GM12878 (cell line): ENCODE measurements at regions not wholly inside any gene's neighbourhood (a gene's known extent, or its start where the extent isn't known, plus 50 kb on each side); places are given as distances from the start of the nearest gene placed in this dataset.
A peak's percentile ranks its signal among the peaks of the same experiment; 100 is the strongest.

Experiments
- ATAC-seq: fragments of 200-7000 bp; cut with Tn5 transposase; 3 replicates; pipeline ENCODE4 v1.9.1; 2020; ENCODE audit warnings: mild to moderate bottlenecking, moderate library complexity
- BruUV-seq: library from RNA; stranded (reverse); fragments of 400-500 nt; replicated peaks from 2 replicates; lab custom pipeline; 2021; lab: Mats Ljungman, UMichigan
- CTCF ChIA-PET: fragments of 300-600 bp; sonication (Branson Sonifier 250); formaldehyde crosslinking; extraction: SDS; loops from one replicate; lab custom pipeline; 2021; ENCODE audit warnings: inconsistent platforms; lab: Yijun Ruan, JAX
- POLR2A ChIA-PET: fragments of 350-600 bp; formaldehyde crosslinking; extraction: SDS; loops from one replicate; lab custom pipeline; 2021; ENCODE audit warnings: inconsistent platforms; lab: Charles Lee
- RAD21 ChIA-PET: fragments of 300-600 bp; sonication (Branson Sonifier 250); formaldehyde crosslinking; loops from one replicate; lab custom pipeline; 2023; ENCODE audit warnings: antibody characterized with exemption; ENCODE audit not compliant: unreplicated experiment; lab: Charles Lee
- SMC1A ChIA-PET: fragments of 300-600 bp; sonication (Branson Sonifier 250); formaldehyde crosslinking; loops from one replicate; lab custom pipeline; 2023; ENCODE audit not compliant: unreplicated experiment, uncharacterized antibody; lab: Charles Lee
- DNase-seq: peaks from one replicate; pipeline ENCODE4 v3.0.0-alpha.2; 2011; ENCODE audit warnings: low read depth, low spot score
- FAIRE-seq: peaks from 3 replicates; lab custom pipeline; 2011; peaks lifted over from hg19 to GRCh38; lab: Jason Lieb, UNC
- H2AFZ ChIP-seq: 2 replicates; pipeline ENCODE4 v1.6.0; 2011; ENCODE audit warnings: low read depth, low read length, control low read depth; ENCODE audit not compliant: control insufficient read depth
- H3K27ac ChIP-seq: 2 replicates; pipeline ENCODE4 v1.5.1; 2011; ENCODE audit warnings: control low read depth; ENCODE audit not compliant: control insufficient read depth, insufficient read depth
- H3K27me3 ChIP-seq, 2 experiments: replicated peaks in 1 of 2; 2 replicates each; pipeline versions ENCODE4 v1.6.0 to v1.6.1; 2011; ENCODE audit warnings: low read length in 1 of 2; ENCODE audit not compliant: control insufficient read depth in 2 of 2, insufficient read depth in 2 of 2
- H3K36me3 ChIP-seq, 2 experiments: 2 replicates each; pipeline ENCODE4 v1.5.1; 2011; ENCODE audit warnings: low read length in 1 of 2; ENCODE audit not compliant: control insufficient read depth in 2 of 2, insufficient read depth in 2 of 2
- H3K4me1 ChIP-seq: 2 replicates; pipeline ENCODE4 v1.6.1; 2011; ENCODE audit warnings: mild to moderate bottlenecking, low read length, moderate library complexity, mixed read lengths; ENCODE audit not compliant: control insufficient read depth, insufficient read depth
- H3K4me2 ChIP-seq: 2 replicates; pipeline ENCODE4 v1.6.0; 2011; ENCODE audit warnings: control low read depth; ENCODE audit not compliant: control insufficient read depth, insufficient read depth
- H3K4me3 ChIP-seq: fragments of 200-600 bp; sonication (generic); 2 replicates; pipeline ENCODE4 v1.5.1; 2016
- H3K79me2 ChIP-seq: 2 replicates; pipeline ENCODE4 v1.6.0; 2011; ENCODE audit warnings: low read length; ENCODE audit not compliant: control insufficient read depth, insufficient read depth
- H3K9ac ChIP-seq: 2 replicates; pipeline ENCODE4 v1.8.0; 2011; ENCODE audit warnings: low read length, control low read depth, mixed read lengths; ENCODE audit not compliant: control insufficient read depth, insufficient read depth
- H3K9me3 ChIP-seq: replicated peaks from 3 replicates; pipeline ENCODE4 v1.5.1; 2011; ENCODE audit warnings: mild to moderate bottlenecking, low read length; ENCODE audit not compliant: control insufficient read depth, insufficient read depth
- H4K20me1 ChIP-seq: 2 replicates; pipeline ENCODE4 v1.6.0; 2011; ENCODE audit not compliant: control insufficient read depth, insufficient read depth
- BMI1 ChIP-seq: fragments of 450-650 bp; IDR thresholded peaks from 2 replicates; pipeline ENCODE4 v1.6.1; 2016; ENCODE audit warnings: mild to moderate bottlenecking, moderate library complexity, borderline replicate concordance
- EZH2 ChIP-seq: IDR thresholded peaks from 2 replicates; pipeline ENCODE4 v1.6.1; 2012; ENCODE audit warnings: low read depth, mild to moderate bottlenecking, control low read depth, inconsistent platforms, low read length, borderline replicate concordance; ENCODE audit not compliant: control insufficient read depth
- KLF5 ChIP-seq: fragments of 450-650 bp; IDR thresholded peaks from 2 replicates; pipeline ENCODE4 v1.6.1; 2014; ENCODE audit warnings: mild to moderate bottlenecking; ENCODE audit not compliant: partially characterized antibody
- MEF2B ChIP-seq: fragments of 450-650 bp; IDR thresholded peaks from 2 replicates; pipeline ENCODE4 v1.6.1; 2018; ENCODE audit warnings: mild to moderate bottlenecking, moderate library complexity; ENCODE audit not compliant: partially characterized antibody, poor library complexity, severe bottlenecking
- MYB ChIP-seq: fragments of 150-350 bp; IDR thresholded peaks from 2 replicates; pipeline ENCODE4 v1.6.1; 2014; ENCODE audit warnings: mild to moderate bottlenecking, low read depth, low read length, borderline replicate concordance
- NFXL1 ChIP-seq: fragments of 450-650 bp; IDR thresholded peaks from 2 replicates; pipeline ENCODE4 v1.6.1; 2017; ENCODE audit warnings: antibody characterized with exemption, mild to moderate bottlenecking, borderline replicate concordance
- PML ChIP-seq: IDR thresholded peaks from 2 replicates; pipeline ENCODE4 v1.6.1; 2012; ENCODE audit warnings: low read length, inconsistent platforms
- RBBP5 ChIP-seq: fragments of 200-600 bp; sonication (generic); conservative IDR thresholded peaks from 2 replicates; pipeline ENCODE4 v1.6.1; 2016
- YY1 ChIP-seq: IDR thresholded peaks from 2 replicates; pipeline ENCODE4 v1.6.1; 2011; ENCODE audit warnings: low read depth, mild to moderate bottlenecking, low read length
- ZNF24 ChIP-seq: fragments of 450-650 bp; IDR thresholded peaks from 2 replicates; pipeline ENCODE4 v1.6.1; 2017; ENCODE audit warnings: antibody characterized with exemption, mild to moderate bottlenecking
- WGBS: methylation state at CpG from one replicate; pipeline ENCODE4 v1.1.6; 2016; ENCODE audit warnings: low lambda C conversion rate; ENCODE audit not compliant: insufficient replicate concordance, insufficient coverage; ENCODE audit errors: missing lambda C conversion rate; 5-methylcytosine and 5-hydroxymethylcytosine counted together
- in situ Hi-C: fragments of 300-500 bp; cut with MboI; formaldehyde crosslinking; loops from 9 replicates; pipeline ENCODE4 v1.14.3; 2018; ENCODE audit warnings: mixed read lengths
- intact Hi-C: fragments of 100-400 bp; cut with micrococcal nuclease; formaldehyde crosslinking; loops from one replicate; pipeline ENCODE4 v1.14.2; 2022; ENCODE audit not compliant: unreplicated experiment
- TF ChIP-seq, protein P1 (sequence below): fragments of 450-650 bp; IDR thresholded peaks from 2 replicates; pipeline ENCODE4 v1.6.1; 2017; ENCODE audit warnings: low read depth, mild to moderate bottlenecking, moderate library complexity
- TF ChIP-seq, protein P2 (sequence below): fragments of 450-650 bp; IDR thresholded peaks from 2 replicates; pipeline ENCODE4 v1.6.1; 2014; ENCODE audit warnings: mild to moderate bottlenecking
- TF ChIP-seq, protein P3 (sequence below): fragments of 450-650 bp; IDR thresholded peaks from 2 replicates; pipeline ENCODE4 v1.6.1; 2016; ENCODE audit warnings: mild to moderate bottlenecking

DNA sequence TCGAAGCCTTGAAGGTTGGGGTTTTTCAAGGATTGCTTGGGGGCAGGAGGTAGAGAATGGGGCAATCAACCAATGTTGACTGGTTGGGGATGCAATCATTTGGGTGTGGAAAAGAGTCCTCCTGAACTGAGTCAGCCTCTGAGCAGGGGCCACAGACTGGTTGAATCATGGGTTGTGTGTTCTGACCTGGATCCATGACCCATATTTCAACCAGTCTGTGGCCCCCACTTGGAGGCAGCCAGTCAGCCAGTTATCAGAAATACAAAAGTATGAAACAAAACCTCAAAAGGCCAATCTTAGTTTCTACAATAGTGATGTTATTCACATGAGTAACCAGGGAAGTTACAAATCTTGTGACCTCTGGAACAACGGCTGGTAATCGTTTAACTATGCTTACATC, 81.4 kb upstream of the RANBP6 start:
- no peak for TF ChIP-seq MEF2B
- no peak for TF ChIP-seq EZH2
- no peak for TF ChIP-seq RBBP5
- no peak for TF ChIP-seq ZNF24
- BruUV-seq, result no TSS peak
- WGBS, result 16% methylated on average over 3 of the region's 3 CpGs

DNA sequence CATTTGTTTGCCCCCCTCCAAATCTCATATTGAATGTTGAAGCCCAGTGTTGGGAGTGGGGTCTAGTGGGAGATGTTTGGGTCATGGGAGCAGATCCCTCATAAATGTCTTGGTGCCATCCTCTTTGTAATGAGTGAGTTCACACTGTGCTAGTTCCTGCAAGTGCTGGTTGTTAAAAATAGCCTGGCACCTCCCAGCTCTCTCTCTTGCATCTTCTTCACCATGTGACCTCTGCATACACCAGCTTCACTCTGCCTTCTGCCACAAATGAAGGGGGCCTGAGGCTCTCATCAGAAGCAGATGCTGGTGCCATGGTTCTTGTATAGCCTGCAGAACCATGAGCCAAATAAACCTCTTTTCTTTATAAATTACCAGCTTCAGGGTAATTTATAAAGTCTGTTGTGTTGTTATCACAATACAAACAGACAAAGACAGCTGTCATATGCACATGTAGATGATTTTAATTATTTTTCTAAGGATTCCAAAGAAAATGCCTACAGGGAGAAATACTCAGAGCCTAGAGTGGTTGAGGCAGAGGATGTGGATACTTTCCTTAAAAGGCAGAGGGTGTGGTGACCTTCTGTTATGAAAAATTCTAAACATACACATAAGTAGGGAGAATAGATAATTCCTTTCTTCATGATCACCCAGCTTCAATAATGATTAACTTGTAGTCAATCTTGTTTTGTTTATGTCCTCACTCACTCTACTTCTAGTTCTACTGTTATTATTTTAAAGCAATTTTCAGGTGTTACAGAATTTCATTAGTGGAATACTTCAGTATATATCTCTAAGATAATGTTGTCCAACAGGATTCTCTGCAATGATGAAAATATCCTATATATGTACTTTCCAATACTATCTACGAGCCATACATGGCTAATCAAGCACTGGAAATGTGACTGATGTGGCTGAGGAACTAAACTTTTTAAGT, 75.1 kb upstream of the RANBP6 start:
- Histone ChIP-seq H3K27me3 (no peaks in the 10 kb centered on the region), H3K79me2 (no peaks in the 10 kb centered on the region), H4K20me1 (no peaks in the 10 kb centered on the region), H2AFZ (no peak overlapping the region), H3K9me3 (no peaks in the 10 kb centered on the region; the same call in 2 of the 3 replicates), H3K9ac (no peak overlapping the region), H3K36me3 (no peaks in the 10 kb centered on the region), H3K4me1 (no peaks in the 10 kb centered on the region), H3K27ac (no peak overlapping the region), H3K4me3 (no peak overlapping the region), H3K4me2 (no peak overlapping the region)
- in situ Hi-C loops (no loop called here), intact Hi-C loops (no loop called here)
- ChIA-PET POLR2A (interaction anchor here (1.9 kb wide), 1 partner anchor 11 kb away, joined by 6 read pairs; no protein-coding TSS in a partner anchor), RAD21 (interaction anchor here (1.2 kb wide), 1 partner anchor 36 kb away, joined by 3 read pairs; no protein-coding TSS in a partner anchor), CTCF (interaction anchor here (1.2 kb wide), 2 partner anchors 36 to 216 kb away, joined by 3 read pairs; no protein-coding TSS in a partner anchor), SMC1A (interaction anchor here (1.0 kb wide), 1 partner anchor 18 kb away, joined by 5 read pairs; no protein-coding TSS in a partner anchor)
- no peak for FAIRE-seq
- 0 out of 3 replicates have a peak, but pooled peaks have one; percentile 29 for ATAC-seq
- WGBS, result 0% methylated on average over 1 of the region's 1 CpG
- TF ChIP-seq, protein P1, sequence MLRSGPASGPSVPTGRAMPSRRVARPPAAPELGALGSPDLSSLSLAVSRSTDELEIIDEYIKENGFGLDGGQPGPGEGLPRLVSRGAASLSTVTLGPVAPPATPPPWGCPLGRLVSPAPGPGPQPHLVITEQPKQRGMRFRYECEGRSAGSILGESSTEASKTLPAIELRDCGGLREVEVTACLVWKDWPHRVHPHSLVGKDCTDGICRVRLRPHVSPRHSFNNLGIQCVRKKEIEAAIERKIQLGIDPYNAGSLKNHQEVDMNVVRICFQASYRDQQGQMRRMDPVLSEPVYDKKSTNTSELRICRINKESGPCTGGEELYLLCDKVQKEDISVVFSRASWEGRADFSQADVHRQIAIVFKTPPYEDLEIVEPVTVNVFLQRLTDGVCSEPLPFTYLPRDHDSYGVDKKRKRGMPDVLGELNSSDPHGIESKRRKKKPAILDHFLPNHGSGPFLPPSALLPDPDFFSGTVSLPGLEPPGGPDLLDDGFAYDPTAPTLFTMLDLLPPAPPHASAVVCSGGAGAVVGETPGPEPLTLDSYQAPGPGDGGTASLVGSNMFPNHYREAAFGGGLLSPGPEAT, result no peak
- TF ChIP-seq NFXL1 (no peak), BMI1 (no peak), KLF5 (no peak), YY1 (no peak), PML (no peak), MYB (no peak)
- TF ChIP-seq, protein P2, sequence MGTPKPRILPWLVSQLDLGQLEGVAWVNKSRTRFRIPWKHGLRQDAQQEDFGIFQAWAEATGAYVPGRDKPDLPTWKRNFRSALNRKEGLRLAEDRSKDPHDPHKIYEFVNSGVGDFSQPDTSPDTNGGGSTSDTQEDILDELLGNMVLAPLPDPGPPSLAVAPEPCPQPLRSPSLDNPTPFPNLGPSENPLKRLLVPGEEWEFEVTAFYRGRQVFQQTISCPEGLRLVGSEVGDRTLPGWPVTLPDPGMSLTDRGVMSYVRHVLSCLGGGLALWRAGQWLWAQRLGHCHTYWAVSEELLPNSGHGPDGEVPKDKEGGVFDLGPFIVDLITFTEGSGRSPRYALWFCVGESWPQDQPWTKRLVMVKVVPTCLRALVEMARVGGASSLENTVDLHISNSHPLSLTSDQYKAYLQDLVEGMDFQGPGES, result no peak
- TF ChIP-seq, protein P3, sequence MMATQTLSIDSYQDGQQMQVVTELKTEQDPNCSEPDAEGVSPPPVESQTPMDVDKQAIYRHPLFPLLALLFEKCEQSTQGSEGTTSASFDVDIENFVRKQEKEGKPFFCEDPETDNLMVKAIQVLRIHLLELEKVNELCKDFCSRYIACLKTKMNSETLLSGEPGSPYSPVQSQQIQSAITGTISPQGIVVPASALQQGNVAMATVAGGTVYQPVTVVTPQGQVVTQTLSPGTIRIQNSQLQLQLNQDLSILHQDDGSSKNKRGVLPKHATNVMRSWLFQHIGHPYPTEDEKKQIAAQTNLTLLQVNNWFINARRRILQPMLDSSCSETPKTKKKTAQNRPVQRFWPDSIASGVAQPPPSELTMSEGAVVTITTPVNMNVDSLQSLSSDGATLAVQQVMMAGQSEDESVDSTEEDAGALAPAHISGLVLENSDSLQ, result no peak
- no peak for DNase-seq
- no TSS peak for BruUV-seq

More for the DNA sequence above, 81.4 kb upstream of the RANBP6 start:
- ChIA-PET SMC1A (no interaction called here), POLR2A (no interaction called here), RAD21 (no interaction called here), CTCF (no interaction called here)
- Histone ChIP-seq H2AFZ (no peak overlapping the region), H3K4me1 (no peaks in the 10 kb centered on the region), H3K79me2 (no peaks in the 10 kb centered on the region), H3K4me2 (no peak overlapping the region), H3K9ac (no peak overlapping the region), H3K27ac (no peak overlapping the region), H4K20me1 (no peaks in the 10 kb centered on the region), H3K27me3 (no peaks in the 10 kb centered on the region), H3K4me3 (no peak overlapping the region), H3K9me3 (no peaks in the 10 kb centered on the region), H3K36me3 (no peaks in the 10 kb centered on the region)
- FAIRE-seq (no peak), DNase-seq (no peak), ATAC-seq (peak; percentile 47; the same call in 2 of the 3 replicates)
- in situ Hi-C loops, result no loop called here
- intact Hi-C loops, result no loop called here
